Fibroblast of upper back skin (primary cell): ENCODE measurements at regions not wholly inside any gene's neighbourhood (a gene's known extent, or its start where the extent isn't known, plus 50 kb on each side); places are given as distances from the start of the nearest gene placed in this dataset.

Experiments
- DNase-seq: peaks from one replicate; pipeline ENCODE4 v3.0.0-alpha.2; 2013

DNA sequence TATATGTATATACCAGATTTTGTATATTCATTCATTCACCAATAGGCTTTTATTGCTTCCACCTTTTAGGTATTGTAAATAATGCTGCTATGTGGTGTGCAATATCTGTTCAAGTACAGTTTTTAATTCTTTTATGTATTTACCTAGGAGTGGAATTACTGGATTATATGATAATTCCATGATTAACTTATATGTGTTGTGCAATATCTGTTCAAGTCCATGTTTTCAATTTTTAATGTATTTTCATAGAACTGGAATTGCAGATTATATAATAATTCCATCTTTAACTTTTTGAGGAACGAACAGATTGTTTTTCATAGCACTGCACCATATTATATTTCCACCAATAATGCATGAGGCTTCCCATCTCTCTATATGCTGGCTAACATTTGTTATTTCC lies 50.6 kb upstream of the L3MBTL4 start:
- no peak for DNase-seq

GRCh38 chr18:6476190-6476589 lies 61.5 kb upstream of the L3MBTL4 start:
- no peak for DNase-seq

GRCh38 chr18:6476880-6477279 lies 62.2 kb upstream of the L3MBTL4 start:
- no peak for DNase-seq

- no peak for DNase-seq
These were observed 63.4 kb upstream of the L3MBTL4 start for GRCh38 chr18:6478121-6478520.

DNA sequence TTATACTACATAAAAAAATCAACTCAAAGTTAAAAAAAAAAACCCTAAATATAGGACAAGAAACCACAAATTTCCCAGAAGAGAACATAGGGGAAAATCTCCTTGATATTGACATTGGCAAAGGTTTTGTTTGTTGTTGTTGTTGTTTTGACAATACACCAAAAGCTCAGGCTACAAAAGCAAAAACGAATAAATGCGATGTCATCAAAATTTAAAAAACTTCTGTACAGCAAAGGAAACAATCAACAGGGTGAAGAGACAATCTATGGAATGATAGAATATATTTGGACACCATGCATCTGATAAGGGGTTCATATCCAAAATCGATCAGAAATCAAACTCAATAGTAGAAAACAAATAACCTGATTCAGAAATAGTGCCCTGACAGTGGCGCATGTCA lies 65.0 kb upstream of the L3MBTL4 start:
- no peak for DNase-seq

- DNase-seq = peak; percentile 87
These were observed 67.7 kb upstream of the L3MBTL4 start for GRCh38 chr18:6482198-6482977.

DNA sequence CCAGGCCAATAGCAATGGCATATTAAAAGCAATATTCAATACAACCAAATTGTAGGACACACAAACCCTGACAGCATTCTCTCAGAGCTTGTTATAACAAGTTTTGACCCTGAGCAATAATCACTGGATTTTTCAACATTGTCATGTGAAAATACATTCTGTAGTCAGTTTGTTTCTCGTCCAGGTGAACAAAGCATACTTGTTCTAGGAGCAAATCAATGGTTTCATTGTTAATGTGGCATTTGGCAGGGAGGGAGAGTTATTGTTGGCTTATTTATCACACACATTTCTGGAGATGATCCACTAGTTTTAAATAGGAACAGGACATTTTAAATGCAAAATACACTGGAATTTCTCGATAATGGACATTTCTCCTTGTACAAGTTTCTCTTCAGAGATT lies 69.9 kb upstream of the L3MBTL4 start:
- no peak for DNase-seq

- DNase-seq = no peak
These were observed 71.6 kb upstream of the L3MBTL4 start for GRCh38 chr18:6486313-6486712.

DNA sequence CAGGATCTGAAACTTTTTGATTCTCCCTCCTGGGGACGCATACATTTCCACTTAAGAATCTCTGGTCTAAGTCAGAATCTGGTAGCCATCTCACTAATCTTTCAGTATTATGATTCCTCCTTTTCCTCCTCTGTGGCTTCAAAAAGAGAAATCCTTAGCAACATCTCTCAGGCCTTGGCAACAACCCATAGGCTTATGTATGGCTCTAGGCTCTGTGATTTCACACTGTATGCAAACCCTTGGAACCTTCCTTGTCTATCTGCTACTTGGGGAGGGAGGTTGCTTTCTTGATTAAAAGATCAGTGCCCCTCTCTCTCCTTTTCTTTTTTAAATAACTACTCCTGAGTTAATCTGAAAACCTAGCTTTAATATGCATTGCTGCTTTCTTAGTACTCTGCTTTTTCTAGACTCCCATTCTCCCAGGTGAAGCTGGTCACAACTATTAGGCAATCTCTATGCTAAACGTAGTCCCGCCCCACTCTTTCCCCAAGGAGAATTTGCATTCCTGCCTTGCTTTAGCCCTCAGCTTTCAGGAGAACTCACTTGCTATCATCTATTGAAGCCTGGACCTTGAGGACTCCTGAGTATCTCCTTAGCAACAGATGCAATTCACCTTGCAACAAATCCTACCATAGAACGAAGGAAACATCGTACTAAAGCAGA lies 72.2 kb upstream of the L3MBTL4 start:
- no peak for DNase-seq

DNA sequence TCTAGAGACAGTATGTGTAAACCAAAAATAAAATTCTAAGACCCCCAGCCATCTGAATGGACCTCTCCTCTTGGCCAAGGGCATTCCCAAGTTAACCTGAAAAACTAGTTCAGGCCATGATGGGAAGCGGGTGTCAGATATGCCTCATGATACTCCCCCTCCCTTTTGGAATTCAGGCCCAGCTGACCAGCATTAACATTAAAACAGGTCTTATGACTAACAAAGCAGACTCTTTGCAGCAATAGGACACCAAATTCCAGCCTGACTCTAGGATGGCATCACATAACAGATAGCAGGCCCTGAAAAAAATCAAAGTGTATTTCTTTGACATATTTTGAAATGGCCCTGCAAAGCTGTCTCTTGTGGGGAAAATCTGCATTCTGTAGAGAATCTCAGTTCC lies 73.3 kb upstream of the L3MBTL4 start:
- no peak for DNase-seq

GRCh38 chr18:6488956-6489355 lies 74.2 kb upstream of the L3MBTL4 start:
- DNase-seq = peak; percentile 31

DNA sequence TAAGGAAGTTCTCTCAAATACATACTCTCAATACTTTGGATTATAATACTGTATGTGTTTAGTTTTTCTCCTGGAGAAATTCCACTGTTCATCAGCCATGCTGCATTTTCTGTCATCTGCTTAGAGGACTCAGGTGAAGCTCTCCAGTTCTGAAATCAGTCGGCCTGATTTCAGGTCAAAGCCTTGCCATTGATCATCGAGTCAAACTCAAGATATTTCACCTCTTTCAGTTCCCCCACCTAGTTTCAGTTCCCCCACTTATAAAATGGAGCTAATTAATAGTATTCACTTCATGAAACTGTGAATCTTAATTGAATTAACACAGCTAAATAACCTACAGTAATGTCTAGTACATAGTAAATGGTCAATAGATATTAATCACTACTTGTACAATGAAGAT lies 75.3 kb upstream of the L3MBTL4 start:
- no peak for DNase-seq

GRCh38 chr18:6493194-6493593 lies 78.5 kb upstream of the L3MBTL4 start:
- no peak for DNase-seq

- DNase-seq = peak; percentile 32
These were observed 80.8 kb upstream of the L3MBTL4 start for GRCh38 chr18:6495536-6495935.

GRCh38 chr18:6497543-6497942 lies 82.8 kb upstream of the L3MBTL4 start:
- no peak for DNase-seq

- no peak for DNase-seq
These were observed 83.7 kb upstream of the L3MBTL4 start for GRCh38 chr18:6498289-6498856.

DNA sequence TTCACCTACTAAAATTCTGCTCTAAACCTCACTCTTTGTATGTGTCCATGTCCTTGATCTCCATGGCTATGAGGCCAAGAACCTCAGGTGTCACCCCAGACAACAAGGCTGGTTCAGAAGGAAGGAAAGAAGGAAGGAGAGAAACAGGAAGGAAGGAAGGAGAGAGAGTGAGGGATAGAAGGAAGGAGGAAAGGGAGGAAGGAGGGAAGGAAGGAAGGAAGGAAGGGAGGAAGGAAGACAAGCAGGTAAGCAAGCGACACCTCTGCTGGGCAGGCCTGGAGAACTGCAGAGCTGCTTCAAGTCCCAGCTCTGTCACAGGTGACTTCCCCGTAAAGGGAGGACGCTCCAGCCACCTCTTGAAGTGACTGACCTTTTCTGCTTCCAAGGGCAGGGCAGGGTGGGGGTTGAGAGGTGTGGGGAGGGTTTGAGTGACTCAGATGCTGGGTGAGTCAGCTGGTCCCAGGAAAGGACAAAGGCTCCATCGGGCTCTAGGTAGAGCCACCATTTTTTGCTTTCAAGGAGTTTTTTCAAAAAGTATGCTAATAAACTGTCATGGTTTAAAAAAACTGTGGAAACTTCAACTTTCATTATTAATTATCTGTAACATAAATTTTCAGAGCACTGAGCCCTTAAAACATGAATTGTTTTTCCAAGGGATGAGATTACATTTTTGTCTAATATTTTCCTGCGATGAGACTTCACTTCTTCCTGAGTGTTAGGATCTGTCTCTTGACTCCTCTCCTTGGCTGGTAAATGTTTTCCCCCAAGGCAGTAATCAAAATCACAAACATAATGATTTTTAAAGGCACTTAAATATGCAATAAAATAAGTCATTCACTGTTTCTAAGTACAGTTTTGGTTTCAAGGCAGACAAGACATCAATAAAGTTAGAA lies 90.1 kb upstream of the L3MBTL4 start:
- no peak for DNase-seq

DNA sequence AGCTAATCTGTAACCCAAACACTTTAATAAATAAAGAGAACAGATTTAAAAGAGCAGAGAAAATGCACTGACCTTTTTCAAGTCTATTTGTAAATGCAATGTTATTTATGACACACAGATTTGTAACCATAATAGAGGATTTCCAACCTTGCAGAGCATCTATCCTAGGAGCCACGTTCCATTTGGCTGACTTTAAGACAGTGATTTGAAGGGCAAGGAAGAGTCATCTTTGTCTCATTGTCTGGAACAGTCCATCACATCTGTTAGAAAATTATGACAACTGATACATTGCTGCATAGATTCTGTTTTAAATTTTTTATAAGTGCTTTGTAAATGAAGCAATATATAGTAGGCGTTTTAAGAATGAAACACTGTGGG lies 90.8 kb upstream of the L3MBTL4 start:
- peak; percentile 28 for DNase-seq

DNA sequence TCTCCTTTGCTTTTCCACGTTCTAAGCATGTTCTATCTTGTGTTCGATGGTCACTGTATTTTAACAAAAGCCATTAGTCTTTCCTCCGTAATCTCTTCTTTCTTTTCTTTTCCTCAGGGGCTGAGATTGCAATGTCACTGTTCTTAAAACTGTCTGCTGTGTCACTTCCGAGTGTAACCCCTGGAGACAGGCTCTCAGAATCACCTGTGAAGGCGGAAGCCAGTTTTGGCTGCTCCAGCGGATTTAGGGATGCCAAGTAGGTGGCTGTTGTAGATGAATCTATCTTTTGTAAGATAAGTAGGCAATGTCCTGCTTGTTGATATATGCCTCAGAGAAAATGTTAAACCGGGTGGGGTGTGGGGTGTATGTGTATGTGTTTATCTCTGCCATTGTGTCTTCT lies 94.7 kb upstream of the L3MBTL4 start:
- DNase-seq = no peak

DNA sequence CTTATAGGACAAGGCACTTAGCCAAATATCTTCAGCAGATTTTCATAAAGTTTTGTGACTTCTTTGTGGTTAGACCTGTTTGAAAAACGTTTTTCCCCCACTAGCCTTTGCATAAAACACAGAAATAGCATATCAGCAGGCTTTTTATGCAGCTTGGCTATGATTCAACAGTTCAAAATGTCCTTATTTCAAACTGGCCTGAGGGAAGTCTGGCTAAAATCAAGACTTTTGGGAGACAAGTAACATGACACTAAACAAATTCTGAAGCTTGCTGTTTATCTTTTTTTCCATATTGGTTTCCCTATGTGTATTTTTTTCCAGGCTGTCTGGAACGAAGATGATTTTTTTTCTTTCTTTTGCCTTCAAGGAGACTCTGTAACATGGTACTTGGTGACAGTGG lies 95.1 kb upstream of the L3MBTL4 start:
- peak; percentile 28 for DNase-seq

DNA sequence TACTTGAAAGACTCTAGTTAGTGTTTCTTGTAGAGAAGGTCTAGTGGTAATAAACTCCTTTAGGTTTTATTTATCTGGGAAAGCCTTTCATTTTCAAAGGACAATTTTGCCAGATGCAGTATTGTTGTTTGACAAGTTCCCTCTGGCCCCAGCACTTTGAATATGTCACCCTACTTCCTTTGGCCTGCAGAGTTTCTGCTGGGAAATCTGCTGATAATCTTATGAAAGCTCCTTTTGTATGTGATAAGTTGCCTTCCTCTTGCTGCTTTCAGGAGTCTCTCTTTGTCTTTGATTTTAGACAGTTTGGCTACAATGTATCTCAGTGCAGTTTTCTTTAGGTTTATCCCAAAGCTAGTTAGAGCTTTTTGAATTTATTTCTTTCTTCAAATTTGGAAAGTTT lies 106.2 kb upstream of the L3MBTL4 start:
- no peak for DNase-seq

- DNase-seq = peak; percentile 52
These were observed 107.2 kb upstream of the L3MBTL4 start for GRCh38 chr18:6521803-6522418.

GRCh38 chr18:6525604-6526003 lies 110.9 kb upstream of the L3MBTL4 start:
- DNase-seq = no peak
